Activated T-cell treated with anti-CD3 and anti-CD28 coated beads, Interleukin-2, amount 50 U/mL, for 72 hours (primary cell): ENCODE measurements at regions not wholly inside any gene's neighbourhood (a gene's known extent, or its start where the extent isn't known, plus 50 kb on each side); places are given as distances from the start of the nearest gene placed in this dataset.
"Not testable (repeated sequence)": the region's sequence is repeated elsewhere in the genome, so short reads cannot be mapped to it uniquely, and the experiment has no call there.

Source experiments
- ATAC-seq, 2 donors: fragments of 150-1000 bp; cut with Tn5 transposase; replicated peaks in 1 of 2; 2 replicates each; pipeline ENCODE4 v1.10.0; 2021; ENCODE audit warnings: moderate library complexity in 2 of 2, mild to moderate bottlenecking in 1 of 2
- DNase-seq, 2 donors: peaks; one replicate each; pipeline ENCODE4 v3.0.0; 2021 to 2022; ENCODE audit warnings: mixed read lengths in 1 of 2
- H3K27ac Mint-ChIP-seq: one replicate; pipeline ENCODE4 v1.8.0; 2022; ENCODE audit warnings: mild to moderate bottlenecking, moderate library complexity, mixed read lengths
- H3K27me3 Mint-ChIP-seq: one replicate; pipeline ENCODE4 v1.8.0; 2022; ENCODE audit warnings: low read depth, mixed read lengths
- H3K36me3 Mint-ChIP-seq, 2 donors: one replicate each; pipeline ENCODE4 v1.8.0; 2022; ENCODE audit warnings: mixed read lengths in 2 of 2, mild to moderate bottlenecking in 1 of 2; ENCODE audit not compliant: insufficient read depth in 2 of 2
- H3K4me1 Mint-ChIP-seq: one replicate; pipeline ENCODE4 v1.8.0; 2022; ENCODE audit warnings: low read depth, mixed read lengths
- H3K4me3 Mint-ChIP-seq, 2 donors: one replicate each; pipeline ENCODE4 v1.8.0; 2022; ENCODE audit warnings: mild to moderate bottlenecking in 2 of 2, mixed read lengths in 2 of 2, moderate library complexity in 2 of 2
- H3K9me3 Mint-ChIP-seq, 2 donors: one replicate each; pipeline ENCODE4 v1.8.0; 2022; ENCODE audit warnings: mixed read lengths in 2 of 2

DNA sequence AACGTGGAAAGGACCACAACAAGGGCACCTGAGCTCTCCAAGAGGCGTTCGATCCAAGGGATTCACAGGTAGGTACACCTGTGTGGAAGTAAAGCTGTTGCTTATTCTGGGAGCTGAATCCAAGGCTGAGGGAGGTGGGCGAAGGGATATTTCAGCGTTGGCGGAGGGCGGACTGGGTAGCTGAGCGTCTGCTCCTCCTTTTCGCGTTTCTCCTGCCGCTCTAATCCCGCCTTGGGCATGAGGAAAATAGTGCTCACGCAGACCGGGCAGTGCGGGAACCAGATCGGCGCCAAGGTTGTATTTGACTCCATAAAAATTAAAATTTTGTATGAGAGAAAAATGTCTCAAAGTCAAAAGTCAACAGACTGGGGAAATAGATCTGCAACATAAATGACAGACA is 3966.2 kb upstream of the OR11H1 start:
- H3K9me3 Mint-ChIP-seq = peaks cover 5 to 12% of the 10 kb centered on the region in 2 donors

DNA sequence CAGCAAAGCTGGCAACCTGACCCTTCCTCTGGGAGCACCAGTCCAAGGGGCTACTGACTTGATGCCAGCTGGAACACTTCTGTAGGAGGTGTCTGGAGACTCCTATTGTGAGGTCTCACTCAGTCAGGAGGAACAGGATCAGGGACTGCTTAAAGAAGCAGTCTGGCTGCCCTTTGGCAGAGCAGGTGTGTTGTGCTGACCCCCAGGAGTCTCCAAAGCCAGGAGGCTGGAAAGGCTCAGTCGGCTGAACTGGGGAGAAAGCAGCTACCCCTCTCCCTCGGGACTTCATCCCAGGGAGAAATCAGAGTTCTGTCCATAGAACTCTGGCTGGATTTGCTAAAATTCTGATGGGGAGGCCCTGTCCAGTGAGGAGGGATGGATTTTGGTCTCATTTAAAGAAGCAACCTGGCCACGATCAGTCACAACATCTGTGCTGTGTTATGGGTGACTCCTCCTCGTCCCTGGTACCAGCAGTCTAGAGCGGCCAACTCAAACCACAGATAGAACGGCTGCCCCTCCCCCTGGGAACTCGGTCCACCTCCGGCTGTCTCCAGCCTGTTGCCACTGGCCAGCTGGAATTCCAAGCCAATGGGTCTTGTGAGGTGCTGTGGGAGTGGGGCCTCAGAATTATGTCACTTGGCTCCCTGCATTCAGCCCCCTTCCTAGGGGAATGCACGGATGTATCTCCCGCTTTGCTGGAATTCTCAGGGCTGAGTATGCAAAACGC is 3959.0 kb upstream of the OR11H1 start:
- H3K4me1 Mint-ChIP-seq, H3K27me3 Mint-ChIP-seq, H3K4me3 Mint-ChIP-seq, H3K36me3 Mint-ChIP-seq, ATAC-seq, DNase-seq, H3K27ac Mint-ChIP-seq: not testable (repeated sequence)
- H3K9me3 Mint-ChIP-seq = peaks cover 22 to 25% of the 10 kb centered on the region in 2 donors

More for the DNA sequence above, 3966.2 kb upstream of the OR11H1 start:
- not testable (repeated sequence) for DNase-seq, H3K36me3 Mint-ChIP-seq, H3K27ac Mint-ChIP-seq, ATAC-seq, H3K4me3 Mint-ChIP-seq, H3K27me3 Mint-ChIP-seq, H3K4me1 Mint-ChIP-seq

DNA sequence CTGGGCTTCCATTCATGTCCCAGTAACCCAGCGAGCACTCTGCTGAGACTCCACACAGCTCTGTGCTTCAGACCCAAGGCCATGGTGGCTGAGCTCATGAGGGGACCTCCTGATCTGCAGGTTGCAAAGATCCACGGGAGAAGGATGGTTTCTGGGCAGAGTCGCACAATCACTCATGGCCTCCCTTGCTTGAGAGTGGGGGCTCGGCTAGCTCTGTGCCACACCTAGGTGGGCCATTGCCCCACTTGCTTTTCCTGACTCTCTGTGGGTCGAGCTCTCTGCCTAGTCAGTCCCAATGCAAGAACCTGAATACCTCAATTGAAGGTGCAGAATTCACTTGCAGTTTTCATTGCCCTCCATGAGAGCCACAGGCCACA is 3958.4 kb upstream of the OR11H1 start:
- H3K4me3 Mint-ChIP-seq, H3K4me1 Mint-ChIP-seq, H3K27ac Mint-ChIP-seq, H3K27me3 Mint-ChIP-seq, DNase-seq, ATAC-seq: not testable (repeated sequence)
- Mint-ChIP-seq H3K9me3 (peaks cover 26 to 29% of the 10 kb centered on the region in 2 donors), H3K36me3 (peaks cover 8 to 13% of the 10 kb centered on the region in 2 donors)

DNA sequence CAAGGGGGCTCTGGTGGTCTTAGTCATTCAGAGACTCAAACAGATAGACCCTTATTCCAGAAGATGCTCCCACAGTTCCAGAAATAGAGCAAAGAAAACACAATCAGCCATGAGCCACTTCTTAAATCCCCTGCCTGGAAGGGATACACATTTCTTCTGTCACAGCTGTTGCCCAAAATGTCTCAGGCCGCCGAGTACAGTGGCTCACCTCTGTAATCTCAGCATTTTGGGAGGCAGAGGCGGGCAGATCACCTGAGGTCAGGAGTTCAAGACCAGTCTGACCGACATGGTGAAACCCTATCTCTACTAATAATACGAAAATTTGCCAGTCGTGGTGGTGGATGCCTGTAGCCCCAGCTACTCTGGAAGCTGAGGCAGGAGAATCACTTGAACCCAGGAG is 3954.8 kb upstream of the OR11H1 start:
- H3K4me3 Mint-ChIP-seq, ATAC-seq, H3K4me1 Mint-ChIP-seq, H3K27ac Mint-ChIP-seq, DNase-seq, H3K27me3 Mint-ChIP-seq: not testable (repeated sequence)
- peaks cover 17 to 26% of the 10 kb centered on the region in 2 donors for H3K36me3 Mint-ChIP-seq
- H3K9me3 Mint-ChIP-seq = peaks cover 32 to 41% of the 10 kb centered on the region in 2 donors

DNA sequence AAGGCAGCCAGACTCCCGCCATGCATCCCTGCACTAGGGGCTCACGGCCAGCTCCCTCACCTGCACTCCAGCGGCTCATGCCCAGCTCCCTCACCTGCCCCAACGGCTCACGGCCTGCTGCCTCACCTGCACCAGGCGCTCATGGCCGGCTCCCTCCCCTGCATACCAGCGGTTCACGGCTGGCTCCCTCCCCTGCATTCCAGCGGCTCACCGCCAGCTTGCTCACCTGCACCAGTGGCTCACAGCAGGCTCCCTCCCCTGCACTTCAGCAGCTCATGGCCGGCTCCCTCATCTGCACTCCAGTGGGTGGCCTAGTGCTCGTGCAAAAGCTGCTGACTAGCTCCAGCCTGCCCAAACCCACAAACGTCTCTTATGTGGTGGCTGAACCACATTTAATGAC is 3953.8 kb upstream of the OR11H1 start:
- not testable (repeated sequence) for H3K4me3 Mint-ChIP-seq, DNase-seq, ATAC-seq, H3K4me1 Mint-ChIP-seq, H3K27ac Mint-ChIP-seq, H3K27me3 Mint-ChIP-seq
- Mint-ChIP-seq H3K9me3 (peaks cover 32 to 44% of the 10 kb centered on the region in 2 donors), H3K36me3 (peaks cover 14 to 24% of the 10 kb centered on the region in 2 donors)

DNA sequence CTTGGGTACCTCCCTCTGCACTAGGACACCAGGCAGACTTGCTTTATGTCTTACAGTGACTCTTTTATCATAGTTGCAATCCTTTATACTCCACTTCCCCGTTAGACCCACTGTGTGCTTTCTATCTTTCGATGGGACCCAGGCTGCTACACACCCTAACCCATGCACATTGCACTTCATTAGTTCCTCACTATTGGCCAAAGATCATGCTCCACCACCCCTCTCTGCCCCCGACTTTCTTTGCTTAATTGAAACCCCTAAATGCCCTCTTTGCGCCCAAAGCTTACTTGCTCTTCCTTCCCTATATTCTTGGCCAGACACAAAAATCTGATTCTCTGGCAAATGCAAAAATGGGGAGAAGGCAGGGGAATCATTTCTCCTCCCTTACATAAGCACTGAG is 3953.3 kb upstream of the OR11H1 start:
- H3K9me3 Mint-ChIP-seq = peaks cover 36 to 47% of the 10 kb centered on the region in 2 donors
- H3K36me3 Mint-ChIP-seq = peaks cover 14 to 23% of the 10 kb centered on the region in 2 donors
- not testable (repeated sequence) for ATAC-seq, H3K4me1 Mint-ChIP-seq, DNase-seq, H3K27ac Mint-ChIP-seq, H3K27me3 Mint-ChIP-seq, H3K4me3 Mint-ChIP-seq

DNA sequence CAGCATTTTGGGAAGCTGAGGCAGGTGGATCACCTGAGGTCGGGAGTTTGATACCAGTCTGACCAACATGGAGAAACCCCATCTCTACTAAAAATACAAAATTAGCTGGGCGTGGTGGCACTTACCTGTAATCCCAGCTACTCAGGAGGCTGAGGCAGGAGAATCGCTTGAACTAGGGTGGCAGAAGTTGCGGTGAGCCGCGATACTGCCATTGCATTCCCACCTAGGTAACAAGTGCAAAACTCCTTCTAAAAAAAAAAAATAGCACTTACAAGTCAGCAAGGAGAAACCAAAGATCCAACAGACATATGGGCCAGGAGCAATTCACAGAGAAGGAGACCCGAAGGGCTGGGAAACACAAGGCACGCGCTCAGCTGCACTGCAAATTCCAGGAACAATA is 3951.3 kb upstream of the OR11H1 start:
- H3K4me1 Mint-ChIP-seq, H3K27me3 Mint-ChIP-seq, H3K4me3 Mint-ChIP-seq, H3K27ac Mint-ChIP-seq, ATAC-seq, DNase-seq: not testable (repeated sequence)
- peaks cover 37 to 45% of the 10 kb centered on the region in 2 donors for H3K9me3 Mint-ChIP-seq
- H3K36me3 Mint-ChIP-seq = peaks cover 14 to 28% of the 10 kb centered on the region in 2 donors

DNA sequence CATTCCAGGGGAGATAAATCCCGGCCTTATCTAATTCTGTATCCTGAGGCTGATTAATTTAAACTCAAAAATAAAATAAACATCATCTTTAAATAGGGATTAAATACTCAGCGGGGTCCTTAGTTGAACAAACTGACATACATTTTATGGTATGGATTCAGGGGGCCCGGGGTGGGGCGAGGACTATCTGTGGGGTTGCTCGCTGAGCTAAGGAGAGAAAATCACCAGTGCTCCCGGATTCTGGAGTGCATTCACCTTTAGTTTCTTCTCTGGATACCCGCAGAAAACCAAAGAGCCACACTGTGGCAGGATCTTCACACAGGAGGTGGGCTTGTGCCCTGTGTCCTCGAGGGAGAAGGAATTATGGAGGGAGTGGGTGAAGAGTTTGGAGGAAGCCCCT is 3949.9 kb upstream of the OR11H1 start:
- peaks cover 39 to 45% of the 10 kb centered on the region in 2 donors for H3K9me3 Mint-ChIP-seq
- not testable (repeated sequence) for H3K27ac Mint-ChIP-seq, DNase-seq

DNA sequence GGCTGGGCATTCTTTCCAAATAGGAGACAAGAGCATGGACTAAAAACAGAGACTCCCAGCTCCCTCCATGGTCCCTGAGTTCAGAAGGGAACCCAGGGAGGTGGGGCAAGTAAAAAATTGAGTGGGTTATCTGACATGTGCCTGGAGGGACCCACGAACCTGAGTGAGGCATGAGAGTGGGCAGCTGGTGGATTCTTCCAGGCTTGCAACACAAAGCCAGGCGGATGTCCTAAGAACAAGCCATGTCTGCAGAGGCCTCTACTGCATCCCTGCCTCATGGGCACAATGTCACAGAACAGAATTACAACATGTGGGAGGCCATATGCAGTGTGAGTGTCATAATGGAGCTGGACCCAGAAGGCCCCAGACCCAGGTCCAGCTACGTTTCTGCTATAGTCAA is 3949.4 kb upstream of the OR11H1 start:
- not testable (repeated sequence) for H3K4me3 Mint-ChIP-seq, DNase-seq, ATAC-seq, H3K4me1 Mint-ChIP-seq, H3K27me3 Mint-ChIP-seq, H3K27ac Mint-ChIP-seq
- Mint-ChIP-seq H3K36me3 (peaks cover 18 to 32% of the 10 kb centered on the region in 2 donors), H3K9me3 (peaks cover 43 to 50% of the 10 kb centered on the region in 2 donors)

More for the DNA sequence above, 3949.9 kb upstream of the OR11H1 start:
- H3K36me3 Mint-ChIP-seq = peaks cover 16 to 27% of the 10 kb centered on the region in 2 donors
- H3K27me3 Mint-ChIP-seq, H3K4me3 Mint-ChIP-seq, ATAC-seq, H3K4me1 Mint-ChIP-seq: not testable (repeated sequence)

DNA sequence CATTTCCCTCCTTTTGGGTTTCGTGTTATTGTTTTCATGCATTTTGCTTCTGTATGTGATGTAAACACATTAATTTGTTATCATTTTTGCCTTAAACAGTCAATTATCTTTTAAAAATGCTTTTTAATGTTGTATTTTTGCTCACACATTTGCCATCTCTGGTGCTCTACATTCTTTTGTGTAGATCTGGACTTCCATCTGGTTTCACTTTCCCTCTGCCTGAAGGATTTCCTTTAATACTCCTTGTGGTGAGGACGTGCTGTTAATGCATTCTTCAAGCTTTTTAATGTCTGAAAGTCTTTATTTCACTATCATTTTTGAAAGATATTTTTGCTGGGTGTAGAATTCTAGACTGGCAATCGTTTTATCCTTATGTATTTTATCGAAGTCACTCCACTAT is 3945.9 kb upstream of the OR11H1 start:
- not testable (repeated sequence) for DNase-seq, ATAC-seq, H3K27me3 Mint-ChIP-seq, H3K4me1 Mint-ChIP-seq, H3K4me3 Mint-ChIP-seq, H3K27ac Mint-ChIP-seq
- Mint-ChIP-seq H3K9me3 (peaks cover 35 to 43% of the 10 kb centered on the region in 2 donors), H3K36me3 (peaks cover 9 to 16% of the 10 kb centered on the region in 2 donors)

DNA sequence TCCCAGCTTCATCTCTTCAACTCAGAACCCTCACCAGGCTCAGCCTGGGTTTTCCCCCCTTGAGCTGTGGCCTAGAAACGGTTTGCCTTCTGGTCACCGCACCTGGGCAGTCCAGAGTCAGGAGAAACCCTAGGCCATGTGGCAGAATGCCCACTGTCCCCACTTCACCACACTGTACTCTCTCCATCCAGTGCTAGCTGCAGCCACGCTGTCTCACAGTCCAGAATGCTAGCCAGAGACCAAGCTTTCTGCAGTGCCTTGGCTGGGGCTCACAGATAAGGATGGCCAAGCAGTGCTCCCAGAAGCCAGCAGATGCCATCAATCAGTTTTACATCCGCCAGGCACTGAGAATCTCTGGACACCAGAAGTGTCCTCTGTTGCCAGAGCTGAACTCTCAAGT is 3943.8 kb upstream of the OR11H1 start:
- H3K27me3 Mint-ChIP-seq, ATAC-seq, H3K4me3 Mint-ChIP-seq, DNase-seq, H3K4me1 Mint-ChIP-seq, H3K27ac Mint-ChIP-seq: not testable (repeated sequence)
- peaks cover 5 to 16% of the 10 kb centered on the region in 2 donors for H3K36me3 Mint-ChIP-seq
- H3K9me3 Mint-ChIP-seq = peaks cover 28 to 29% of the 10 kb centered on the region in 2 donors

DNA sequence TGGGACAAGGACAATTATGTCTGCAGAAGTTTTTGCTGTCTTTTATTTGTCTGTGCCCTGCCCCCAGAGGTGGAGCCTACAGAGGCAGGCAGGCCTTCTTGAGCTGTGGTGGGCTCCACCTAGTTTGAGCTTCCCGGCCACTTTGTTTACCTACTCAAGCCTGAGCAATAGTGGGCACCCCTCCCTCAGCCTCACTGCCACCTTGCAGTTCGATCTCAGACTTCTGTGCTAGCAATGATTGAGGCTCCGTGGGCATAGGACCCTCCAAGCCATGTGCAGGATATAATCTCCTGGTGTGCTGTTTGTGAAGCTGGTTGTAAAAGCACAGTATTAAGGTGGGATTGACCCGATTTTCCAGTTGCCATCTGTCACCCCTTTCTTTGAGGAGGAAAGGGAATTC is 3933.4 kb upstream of the OR11H1 start:
- H3K4me3 Mint-ChIP-seq, DNase-seq, ATAC-seq, H3K27me3 Mint-ChIP-seq, H3K27ac Mint-ChIP-seq, H3K4me1 Mint-ChIP-seq: not testable (repeated sequence)
- Mint-ChIP-seq H3K9me3 (peaks cover 24 to 30% of the 10 kb centered on the region in 2 donors), H3K36me3 (peaks cover 10 to 21% of the 10 kb centered on the region in 2 donors)

DNA sequence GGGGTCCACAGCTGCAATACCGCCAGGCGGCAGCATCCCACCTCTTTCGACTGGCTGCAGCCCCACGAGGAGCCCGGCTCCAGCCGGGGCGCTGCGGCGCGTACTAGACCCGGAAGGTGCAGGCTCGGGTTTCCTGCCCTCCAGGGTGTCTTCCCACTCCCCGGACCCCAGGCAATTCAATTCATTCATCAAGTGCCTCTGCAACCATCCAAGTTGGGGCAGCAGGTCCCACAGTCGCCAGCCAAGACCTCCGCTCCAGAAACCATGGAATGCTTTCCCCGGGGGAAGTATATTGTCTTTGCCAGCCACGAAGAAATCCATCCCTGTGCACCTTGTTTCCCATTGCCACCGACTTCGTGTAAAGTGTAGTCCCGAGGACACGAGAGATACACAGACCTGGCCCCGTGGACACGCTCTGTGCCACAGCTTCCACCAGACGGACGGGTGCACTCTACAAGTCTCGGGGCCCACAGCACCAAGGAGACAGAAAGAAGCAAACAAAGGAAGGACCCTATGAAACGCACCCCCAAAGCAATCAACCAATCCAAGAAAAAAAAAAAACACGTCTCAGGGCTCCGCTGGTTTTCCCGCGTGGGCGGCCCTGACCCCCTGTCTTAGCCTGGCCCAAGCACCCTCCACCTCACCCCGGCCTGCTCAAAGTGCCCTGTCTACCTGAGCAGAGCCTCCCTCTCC is 3930.2 kb upstream of the OR11H1 start:
- Mint-ChIP-seq H3K36me3 (peaks cover 14 to 16% of the 10 kb centered on the region in 2 donors), H3K9me3 (peaks cover 13 to 18% of the 10 kb centered on the region in 2 donors)
- not testable (repeated sequence) for H3K27me3 Mint-ChIP-seq, ATAC-seq, H3K4me3 Mint-ChIP-seq, H3K4me1 Mint-ChIP-seq, DNase-seq, H3K27ac Mint-ChIP-seq
